GM21447 (cell line): ENCODE measurements at regions not wholly inside any gene's neighbourhood (a gene's known extent, or its start where the extent isn't known, plus 50 kb on each side); places are given as distances from the start of the nearest gene placed in this dataset.

ENCODE experiments used
- ATAC-seq: cut with Tn5 transposase; IDR thresholded peaks from one replicate; pipeline ENCODE4 v1.9.1; 2021; ENCODE audit not compliant: unreplicated experiment

DNA sequence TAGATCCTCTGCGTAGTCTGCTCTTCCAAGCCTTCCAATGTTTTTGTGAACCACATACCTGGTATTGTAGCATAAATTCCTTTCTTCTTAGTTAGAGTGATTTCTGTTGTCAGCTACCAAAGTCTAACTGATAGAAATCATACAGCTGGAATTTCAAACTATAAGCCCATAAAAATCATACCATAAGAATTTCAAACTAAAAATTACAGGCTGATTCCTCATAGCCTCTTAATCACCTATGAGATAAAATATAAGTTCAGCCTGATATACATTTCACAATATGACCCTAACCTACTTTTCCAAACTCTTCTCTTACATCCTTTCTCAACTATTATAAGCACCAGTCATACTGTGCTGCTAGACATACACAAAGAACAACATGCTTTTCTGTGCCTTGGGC, 64.8 kb downstream of the PTHLH start:
- no peak for ATAC-seq

DNA sequence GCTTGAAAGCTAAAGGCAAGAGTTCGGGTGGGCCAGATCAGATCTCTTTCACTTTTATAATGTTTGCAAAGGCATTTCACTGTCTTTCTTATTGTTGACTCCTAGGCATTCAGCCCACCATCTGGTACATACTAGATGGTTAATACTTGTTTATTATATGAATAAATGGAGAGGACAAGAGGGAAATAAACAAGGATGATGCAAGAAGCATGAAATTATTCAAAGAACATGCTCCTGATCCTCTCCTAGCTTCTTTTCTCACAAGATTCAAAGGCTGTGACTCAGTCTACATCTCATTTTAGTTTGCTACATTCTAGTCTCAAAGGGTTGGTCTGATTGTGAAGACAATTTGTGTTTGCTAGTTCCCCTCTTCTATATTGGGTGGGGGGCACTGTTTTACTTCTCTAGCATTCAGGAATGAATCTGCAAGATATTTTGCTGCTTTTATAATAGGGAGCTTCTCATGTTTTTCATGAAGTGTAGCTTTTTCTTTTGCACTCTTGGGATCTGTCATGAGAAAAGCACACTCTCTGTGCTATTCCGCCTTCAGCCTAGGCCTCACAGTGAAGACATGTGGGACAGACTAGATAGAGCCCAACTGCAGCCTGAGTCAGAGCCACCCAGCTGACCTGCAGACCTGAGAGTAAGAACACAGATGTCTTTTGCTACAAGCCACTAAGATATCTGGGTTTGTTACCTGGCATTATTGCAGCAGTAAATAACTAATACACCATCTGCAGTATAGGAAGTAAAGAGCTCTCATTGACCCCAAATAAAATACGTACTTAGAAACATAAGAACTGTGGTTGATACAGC, 65.7 kb downstream of the PTHLH start:
- no peak for ATAC-seq

DNA sequence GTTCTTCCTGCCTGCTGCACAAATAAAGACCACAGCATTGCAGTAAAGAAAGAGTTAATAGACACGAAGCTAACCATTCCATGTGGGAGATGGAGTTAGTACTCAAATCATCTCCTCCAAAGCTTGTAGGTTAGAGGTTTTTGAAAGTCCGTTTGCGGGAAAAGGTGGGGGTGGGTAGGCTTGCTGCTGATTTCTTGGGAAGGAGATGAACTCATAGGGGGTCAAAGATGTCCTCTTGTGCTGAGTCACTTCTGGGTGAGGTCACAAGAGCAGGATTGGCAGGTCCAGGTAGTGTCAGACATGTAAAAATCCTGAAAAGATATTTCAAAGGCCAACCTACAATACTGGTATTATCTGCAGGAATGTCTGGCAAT, 66.4 kb downstream of the PTHLH start:
- no peak for ATAC-seq

DNA sequence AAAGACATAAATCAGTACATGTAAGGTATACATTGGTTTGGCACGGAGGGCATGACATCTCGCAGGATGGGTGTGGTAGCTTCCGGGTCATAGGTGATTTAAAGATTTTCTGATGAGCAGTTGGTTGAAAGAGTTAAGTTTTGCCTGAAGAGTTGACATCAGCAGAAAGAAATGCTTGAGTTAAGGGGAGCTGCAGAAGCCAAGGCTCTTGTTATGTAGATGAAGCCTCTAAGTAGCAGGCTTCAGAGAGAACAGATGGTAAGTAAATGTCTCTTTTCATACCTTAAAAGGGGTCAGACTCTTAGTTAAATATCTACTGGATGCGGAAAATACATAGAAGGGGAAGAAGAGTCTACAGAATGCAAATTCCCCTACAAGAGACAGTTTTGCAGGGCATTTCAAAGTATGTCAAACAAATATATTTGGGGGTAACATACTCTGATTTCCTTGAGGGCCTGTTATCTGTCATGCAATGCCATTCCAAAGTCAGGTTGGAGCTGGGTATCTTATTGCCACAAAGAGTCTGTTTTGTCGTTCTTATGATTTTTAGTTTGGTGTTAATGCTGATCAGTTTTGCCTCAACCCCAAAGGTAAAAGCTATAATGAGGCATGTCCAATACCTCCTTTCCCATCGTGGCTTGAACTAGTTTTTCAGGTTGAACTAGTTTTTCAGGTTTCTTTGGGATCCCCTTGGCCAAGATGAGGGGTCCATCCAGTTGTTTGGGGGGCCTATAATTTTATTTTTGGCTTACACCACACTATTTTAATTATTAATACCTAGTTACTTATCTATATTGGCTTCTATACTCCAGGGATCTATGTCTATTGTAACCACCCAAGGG, 67.0 kb downstream of the PTHLH start:
- ATAC-seq, result no peak

DNA sequence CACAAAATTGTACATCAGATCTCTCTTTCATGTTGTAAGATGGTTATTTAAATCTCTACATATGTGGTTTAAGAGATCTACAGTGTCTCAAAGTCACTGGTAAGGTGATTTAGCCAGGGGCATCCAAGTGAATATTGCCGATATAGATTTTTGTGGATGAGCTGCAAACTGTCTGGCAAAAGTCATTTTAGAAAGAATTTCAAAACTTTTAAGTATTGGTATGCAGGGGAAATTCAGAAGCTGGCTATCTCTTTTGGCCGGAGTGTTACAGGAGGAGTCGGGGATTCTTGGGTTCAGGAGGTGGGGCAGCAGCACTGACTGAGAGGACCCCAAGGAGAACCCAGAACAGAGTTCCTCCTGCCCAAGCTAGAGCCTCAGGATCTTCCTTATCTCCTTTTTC, 69.9 kb downstream of the PTHLH start:
- ATAC-seq, result no peak

DNA sequence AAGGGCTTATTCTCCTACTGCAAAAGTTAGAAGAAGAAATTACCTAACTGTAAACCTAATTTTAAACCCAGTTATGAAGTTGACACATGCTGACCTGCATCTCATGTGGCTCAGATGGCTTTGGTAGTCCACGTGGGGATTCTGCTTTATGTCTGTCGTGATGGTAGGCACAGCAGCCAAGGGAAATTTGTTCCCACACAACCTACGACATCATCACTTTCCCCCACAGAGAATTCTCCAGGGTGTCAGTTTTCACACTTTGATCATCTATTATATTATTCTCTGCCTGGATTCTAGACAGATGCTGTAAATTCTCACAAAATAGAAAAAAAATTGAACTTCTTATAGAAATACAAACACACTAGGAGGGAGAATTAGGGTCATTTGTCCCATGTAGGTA, 70.6 kb downstream of the PTHLH start:
- ATAC-seq, result no peak

DNA sequence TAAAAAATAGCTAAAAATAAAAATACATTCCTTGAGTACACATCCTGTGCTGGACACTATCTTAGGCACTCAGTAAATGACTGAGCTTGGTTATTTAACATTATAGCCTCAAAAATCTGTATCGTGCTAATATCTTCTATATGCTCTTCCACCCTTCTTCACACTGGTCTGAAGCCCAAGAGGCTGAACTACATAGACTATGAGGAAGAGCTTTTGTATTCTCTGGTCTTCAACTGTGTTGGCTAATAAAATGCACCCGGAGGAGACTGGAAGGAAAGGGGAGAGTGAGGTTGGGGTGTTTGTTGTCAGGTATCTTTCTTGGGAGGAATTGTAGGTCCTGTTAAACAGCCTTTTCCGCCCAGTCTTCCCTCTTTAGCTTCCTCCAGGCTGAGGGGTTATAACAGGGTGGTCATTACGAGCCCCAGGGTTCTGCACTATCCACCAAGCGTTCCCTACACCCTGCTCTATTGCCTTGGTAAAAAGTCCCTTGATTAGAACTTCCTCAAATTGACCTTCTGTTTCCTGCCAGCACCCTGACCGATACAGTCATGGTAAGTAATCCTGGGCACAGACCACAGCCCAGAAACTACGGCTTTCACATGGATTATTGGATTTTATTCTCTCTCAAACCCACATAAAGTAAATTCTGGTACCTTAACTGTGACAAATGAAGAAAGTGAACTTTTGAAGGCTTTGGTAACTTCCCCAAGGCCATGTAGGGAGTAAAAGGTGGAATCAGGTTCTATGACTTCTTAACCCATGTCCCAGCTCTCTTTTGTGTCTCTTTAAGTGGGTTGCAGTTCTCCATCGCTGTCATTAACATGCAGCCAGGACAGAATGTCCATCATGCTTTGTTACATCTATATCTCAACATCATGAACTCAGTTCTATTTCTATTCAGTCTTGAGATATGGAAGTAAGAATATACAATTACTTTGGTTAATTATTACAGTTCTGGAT, 71.3 kb downstream of the PTHLH start:
- ATAC-seq, result peak; percentile 58

GRCh38 chr12:27899151-27899661, 73.3 kb downstream of the PTHLH start:
- no peak for ATAC-seq

GRCh38 chr12:27898022-27898421, 74.5 kb downstream of the PTHLH start:
- ATAC-seq, result no peak

- ATAC-seq, result no peak
These were observed 76.0 kb downstream of the PTHLH start for GRCh38 chr12:27896419-27896990.

DNA sequence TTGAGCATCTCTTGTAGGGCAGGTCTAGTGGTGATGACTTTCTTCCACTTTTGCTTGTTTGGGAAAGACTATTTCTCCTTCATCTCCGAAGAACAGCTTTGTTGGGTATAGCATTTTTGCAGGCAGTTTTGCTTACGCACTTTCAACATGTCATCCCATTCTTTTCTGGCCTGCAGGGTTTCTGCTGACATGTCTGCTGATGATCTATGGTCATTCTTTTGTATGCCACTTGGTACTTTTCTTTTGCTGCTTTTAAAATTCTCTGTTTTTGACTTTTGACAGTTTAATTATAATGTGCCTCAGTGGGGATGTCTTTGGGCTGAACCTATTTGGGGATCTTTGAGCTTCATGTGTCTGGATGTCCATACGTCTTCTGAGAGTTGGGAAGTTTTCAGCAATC, 78.2 kb downstream of the PTHLH start:
- no peak for ATAC-seq

GRCh38 chr12:27879708-27880107, 92.8 kb downstream of the PTHLH start:
- no peak for ATAC-seq

GRCh38 chr12:27875677-27876076, 95.6 kb upstream of the MANSC4 start:
- no peak for ATAC-seq

- no peak for ATAC-seq
These were observed 93.0 kb upstream of the MANSC4 start for GRCh38 chr12:27873010-27873409.

GRCh38 chr12:27871946-27872345, 91.9 kb upstream of the MANSC4 start:
- ATAC-seq, result no peak

- no peak for ATAC-seq
These were observed 90.9 kb upstream of the MANSC4 start for GRCh38 chr12:27870939-27871338.

- no peak for ATAC-seq
These were observed 89.5 kb upstream of the MANSC4 start for GRCh38 chr12:27869567-27869966.

DNA sequence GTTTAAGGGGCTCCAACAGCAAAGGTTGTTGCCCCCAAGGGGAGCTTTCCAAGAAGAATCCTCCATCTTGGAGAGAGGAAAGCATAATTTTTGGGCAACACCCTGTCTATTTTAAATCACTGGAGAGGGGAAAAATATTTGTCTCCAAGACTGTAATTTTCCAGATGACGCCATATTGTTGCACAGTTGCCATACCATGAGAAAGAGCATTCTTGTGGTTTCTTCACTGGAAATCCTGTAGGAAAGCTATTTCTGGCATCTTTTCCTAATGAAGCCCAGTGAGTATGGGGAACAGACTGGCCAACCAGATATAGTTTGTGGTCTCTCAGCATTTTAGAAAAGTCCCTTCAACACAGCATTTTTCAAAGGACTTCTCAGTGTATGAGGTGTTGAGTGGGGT, 88.1 kb upstream of the MANSC4 start:
- no peak for ATAC-seq

- ATAC-seq, result no peak
These were observed 86.5 kb upstream of the MANSC4 start for GRCh38 chr12:27866373-27867101.

- ATAC-seq, result no peak
These were observed 85.4 kb upstream of the MANSC4 start for GRCh38 chr12:27865421-27865820.
